Right cardiac atrium (tissue), 5 donors: ENCODE measurements at regions not wholly inside any gene's neighbourhood (a gene's known extent, or its start where the extent isn't known, plus 50 kb on each side); places are given as distances from the start of the nearest gene placed in this dataset.

Experiments used
- ATAC-seq, 2 donors: fragments of 200-7000 bp; cut with Tn5 transposase; one replicate each; pipeline versions ENCODE4 v1.8.0 to v1.9.1; 2020; ENCODE audit warnings: moderate library complexity in 2 of 2, mild to moderate bottlenecking in 1 of 2
- DNase-seq, 3 donors: peaks; one replicate each; pipeline ENCODE4 v3.0.0-alpha.2; 2020
- H3K27ac ChIP-seq: one replicate; pipeline ENCODE4 v1.5.1; 2013; ENCODE audit warnings: mild to moderate bottlenecking, low read length, control low read depth, moderate library complexity
- H3K27me3 ChIP-seq: one replicate; pipeline ENCODE4 v1.6.1; 2013; ENCODE audit not compliant: control insufficient read depth, insufficient read depth
- H3K4me1 ChIP-seq: one replicate; pipeline ENCODE4 v1.6.1; 2013; ENCODE audit warnings: low read length; ENCODE audit not compliant: control insufficient read depth, insufficient read depth
- H3K4me3 ChIP-seq: one replicate; pipeline ENCODE4 v1.5.1; 2013; ENCODE audit warnings: low read length, control low read depth
- H3K9me3 ChIP-seq: one replicate; pipeline ENCODE4 v1.6.1; 2013; ENCODE audit warnings: low read length; ENCODE audit not compliant: control insufficient read depth
- WGBS: extraction: QIAGEN DNeasy Blood & Tissue Kit; methylation state at CpG from one replicate; pipeline ENCODE4 v1.1.7; 2013; 5-methylcytosine and 5-hydroxymethylcytosine counted together
- intact Hi-C, 4 donors: fragments of 100-400 bp; cut with DNase I; formaldehyde crosslinking; loops; one replicate each; pipeline versions ENCODE4 v1.11.0 to v1.14.0; 2022 to 2023
- donor health status: healthy with polysubstance abuse.
- donor health status: DM: no; HTN: yes; CAD: no.
- donor health status: DM: no; HTN: no; CAD: no.
- donor health status: DM: no; HTN: yes; CAD: no; lungs with severe emphysema.
- donor health status: DM: yes; HTN: yes; CAD: no.

- no peaks in the 10 kb centered on the region for H3K4me1 ChIP-seq
- no peak overlapping the region for H3K27ac ChIP-seq
- intact Hi-C loops = no loop called here
- DNase-seq = peak in 1 of 3 donors; percentile 40
- H3K27me3 ChIP-seq = no peaks in the 10 kb centered on the region
- no peak for ATAC-seq
- no peaks in the 10 kb centered on the region for H3K9me3 ChIP-seq
- no peak overlapping the region for H3K4me3 ChIP-seq
- WGBS = 57% methylated on average over 18 of the region's 18 CpGs
These were observed 55.8 kb upstream of the SMOC2 start for GRCh38 chr6:168385037-168385759.

GRCh38 chr6:168385858-168386735 is 54.9 kb upstream of the SMOC2 start:
- Histone ChIP-seq H3K9me3 (no peaks in the 10 kb centered on the region), H3K27ac (no peak overlapping the region), H3K4me1 (no peaks in the 10 kb centered on the region), H3K4me3 (no peak overlapping the region), H3K27me3 (no peaks in the 10 kb centered on the region)
- WGBS = 81% methylated on average over 9 of the region's 9 CpGs
- DNase-seq (peak in 1 of 3 donors; percentile 33), ATAC-seq (no peak)
- intact Hi-C loops = no loop called here

GRCh38 chr6:168386973-168387372 is 54.0 kb upstream of the SMOC2 start:
- Histone ChIP-seq H3K27me3 (no peaks in the 10 kb centered on the region), H3K4me1 (no peaks in the 10 kb centered on the region), H3K27ac (no peak overlapping the region), H3K9me3 (no peaks in the 10 kb centered on the region), H3K4me3 (no peak overlapping the region)
- DNase-seq (no peak), ATAC-seq (no peak)
- WGBS = 94% methylated on average over 9 of the region's 9 CpGs
- intact Hi-C loops = no loop called here

DNA sequence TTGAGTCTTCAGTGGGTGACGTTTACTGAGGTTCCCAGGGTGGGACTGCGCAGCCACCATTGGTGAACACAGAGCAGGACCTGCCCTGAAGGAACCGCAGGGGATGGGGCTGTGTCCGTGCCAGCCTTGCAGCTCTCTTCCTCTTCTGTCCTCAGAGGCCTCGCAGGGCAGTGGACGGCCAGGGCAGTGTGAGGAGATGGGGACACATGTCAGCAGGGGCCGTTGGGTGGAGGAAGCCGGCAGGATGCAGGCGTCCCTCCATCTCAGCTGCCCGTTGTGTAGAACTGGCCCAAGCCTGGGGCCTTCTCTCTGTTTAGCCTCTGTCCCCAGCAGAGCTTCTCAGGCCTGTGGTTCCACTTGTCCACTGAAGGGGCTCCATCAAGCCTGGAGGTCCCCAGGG is 53.6 kb upstream of the SMOC2 start:
- no peaks in the 10 kb centered on the region for H3K9me3 ChIP-seq
- no peak overlapping the region for H3K4me3 ChIP-seq
- WGBS = 80% methylated on average over 10 of the region's 10 CpGs
- H3K27me3 ChIP-seq = no peaks in the 10 kb centered on the region
- intact Hi-C loops = no loop called here
- no peak overlapping the region for H3K27ac ChIP-seq
- no peaks in the 10 kb centered on the region for H3K4me1 ChIP-seq
- ATAC-seq (no peak), DNase-seq (peak in 1 of 3 donors; percentile 36)

DNA sequence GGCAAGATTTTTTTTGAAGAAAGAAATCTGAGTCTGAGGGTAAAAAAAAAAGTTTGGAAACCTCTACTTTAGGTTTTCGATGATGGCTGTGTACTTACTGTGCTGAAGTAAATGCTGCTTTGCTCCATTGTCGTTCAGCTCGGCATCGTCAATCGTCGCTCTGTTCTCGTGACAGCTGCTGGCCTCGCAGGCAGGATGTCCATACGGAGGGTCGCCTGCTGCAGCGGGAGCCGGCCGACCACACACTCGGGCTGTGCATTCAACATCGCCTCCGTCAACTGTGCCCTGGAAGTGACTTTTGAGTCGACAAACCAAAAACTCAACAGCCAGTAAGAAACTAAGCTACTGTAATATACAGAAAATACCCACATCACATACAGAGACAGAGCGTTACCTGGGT is 53.1 kb upstream of the SMOC2 start:
- no peaks in the 10 kb centered on the region for H3K27me3 ChIP-seq
- H3K9me3 ChIP-seq = no peaks in the 10 kb centered on the region
- WGBS = 76% methylated on average over 18 of the region's 18 CpGs
- no peak overlapping the region for H3K27ac ChIP-seq
- H3K4me3 ChIP-seq = no peak overlapping the region
- no peak for ATAC-seq
- intact Hi-C loops = no loop called here
- peak in 1 of 3 donors; percentile 23 for DNase-seq
- H3K4me1 ChIP-seq = no peaks in the 10 kb centered on the region

DNA sequence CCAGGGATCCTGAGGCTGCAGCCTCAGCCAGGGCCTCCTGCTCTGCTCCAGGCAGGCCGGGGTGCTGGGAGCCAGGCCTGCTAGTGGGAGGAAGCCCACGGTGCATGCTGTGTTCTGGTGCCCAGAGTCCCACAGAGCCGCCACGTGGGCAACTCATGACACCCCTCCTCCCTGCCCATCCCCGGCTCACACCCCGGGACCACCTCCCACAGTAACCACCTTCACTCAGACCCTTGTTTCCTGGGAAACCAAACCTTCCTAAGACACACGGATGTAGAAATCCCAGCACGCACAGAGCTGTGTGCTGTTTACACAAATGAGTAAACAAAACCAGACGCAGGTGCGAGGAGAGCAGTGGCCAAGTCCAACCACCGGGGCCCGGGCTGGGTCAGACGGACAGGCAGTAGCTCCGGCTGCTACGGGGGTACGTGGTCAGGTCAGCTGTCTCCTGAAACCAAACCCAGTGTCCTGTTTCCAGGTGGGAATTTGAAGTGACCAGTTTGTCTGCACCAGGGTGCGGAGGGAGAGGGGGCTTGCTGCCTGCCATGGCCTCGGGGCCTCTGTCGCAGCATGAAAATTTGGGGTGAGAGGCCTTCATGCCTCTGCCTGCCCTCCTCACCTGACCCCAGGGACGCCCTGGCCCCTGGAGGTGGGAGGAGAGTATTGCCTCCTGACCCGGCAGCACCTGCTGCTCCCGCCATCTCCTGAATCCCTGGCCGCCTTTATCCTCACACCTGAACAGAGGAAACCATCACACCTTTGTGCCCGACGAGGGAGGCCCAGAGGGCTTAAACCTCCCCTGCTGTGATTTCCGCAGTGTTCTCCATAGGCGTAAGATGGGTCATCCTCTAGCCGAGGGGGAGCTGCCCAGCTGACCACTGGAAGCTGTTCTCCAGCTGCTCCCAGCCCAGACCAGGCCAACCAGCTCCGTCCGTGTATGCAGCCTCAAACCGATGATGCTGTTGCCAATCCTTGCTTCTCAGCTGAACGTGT is 52.0 kb upstream of the SMOC2 start:
- ATAC-seq (no peak), DNase-seq (peak in 1 of 3 donors; percentile 49)
- Histone ChIP-seq H3K27me3 (no peaks in the 10 kb centered on the region), H3K4me3 (no peak overlapping the region), H3K4me1 (no peaks in the 10 kb centered on the region), H3K27ac (no peak overlapping the region), H3K9me3 (no peaks in the 10 kb centered on the region)
- intact Hi-C loops = no loop called here
- WGBS = 80% methylated on average over 32 of the region's 32 CpGs

DNA sequence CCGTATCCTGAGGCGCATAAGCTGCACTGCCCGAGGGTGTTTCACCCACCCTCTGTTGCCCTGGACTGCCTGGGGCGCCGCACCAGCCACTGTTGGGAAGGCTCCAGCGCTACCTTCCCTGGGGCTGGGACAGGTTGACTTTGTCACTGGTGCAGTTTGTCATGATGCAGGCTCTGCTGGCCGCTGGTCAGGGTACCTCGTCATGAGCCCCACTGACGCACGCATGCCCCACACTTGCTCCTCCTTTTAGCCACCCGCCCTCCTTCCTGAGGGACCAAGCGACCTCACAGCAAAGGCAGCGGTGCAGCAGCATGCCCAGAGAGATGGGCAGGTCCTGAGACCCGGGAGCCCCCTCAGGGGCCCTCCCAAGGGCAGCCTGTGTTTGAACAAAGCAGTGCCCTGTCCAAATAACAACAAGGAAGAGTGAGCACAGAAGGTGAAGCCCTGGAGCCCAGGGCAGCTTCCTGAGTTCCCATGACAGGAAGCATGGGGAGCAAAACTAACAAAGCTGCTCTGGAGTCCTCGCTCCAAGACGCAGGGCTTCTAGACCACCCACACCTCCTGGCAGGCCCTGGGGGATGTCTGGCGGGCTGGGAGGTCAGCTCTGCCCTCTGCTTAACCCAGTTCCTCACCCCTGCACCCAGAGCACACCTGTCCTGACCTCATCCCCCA is 50.1 kb upstream of the SMOC2 start:
- Histone ChIP-seq H3K9me3 (no peaks in the 10 kb centered on the region), H3K4me3 (no peak overlapping the region), H3K4me1 (no peaks in the 10 kb centered on the region), H3K27ac (no peak overlapping the region), H3K27me3 (no peaks in the 10 kb centered on the region)
- intact Hi-C loops = no loop called here
- ATAC-seq = no peak
- DNase-seq = peak in 1 of 3 donors; percentile 30
- WGBS = 63% methylated on average over 17 of the region's 17 CpGs
